WTC11 (cell line): ENCODE measurements at regions not wholly inside any gene's neighbourhood (a gene's known extent, or its start where the extent isn't known, plus 50 kb on each side); places are given as distances from the start of the nearest gene placed in this dataset.

Source experiments
- ATAC-seq: fragments of 200-7000 bp; cut with Tn5 transposase; 2 replicates; pipeline ENCODE4 v1.10.0; 2021; ENCODE audit warnings: mild to moderate bottlenecking, moderate library complexity
- CTCF ChIA-PET: fragments of 300-600 bp; sonication (Branson Sonifier 250); formaldehyde crosslinking; loops from one replicate; lab custom pipeline; 2021; ENCODE audit warnings: antibody characterized with exemption; lab: Charles Lee
- POLR2A ChIA-PET: fragments of 350-600 bp; sonication (Branson Sonifier 250); formaldehyde crosslinking; loops from one replicate; lab custom pipeline; 2021; ENCODE audit warnings: antibody characterized with exemption; lab: Charles Lee
- DNase-seq: peaks from one replicate; pipeline ENCODE4 v3.0.0; 2021; ENCODE audit warnings: low spot score
- H3K27ac Mint-ChIP-seq: 2 replicates; pipeline ENCODE4 v1.8.0; 2021; ENCODE audit warnings: mixed read lengths
- H3K27me3 Mint-ChIP-seq: 2 replicates; pipeline ENCODE4 v1.8.0; 2021; ENCODE audit warnings: low read depth, mild to moderate bottlenecking, moderate library complexity, mixed read lengths
- H3K36me3 Mint-ChIP-seq: 2 replicates; pipeline ENCODE4 v1.8.0; 2021; ENCODE audit warnings: mixed read lengths
- H3K4me1 Mint-ChIP-seq: 2 replicates; pipeline ENCODE4 v1.8.0; 2022; ENCODE audit warnings: mixed read lengths
- H3K4me3 Mint-ChIP-seq: 2 replicates; pipeline ENCODE4 v1.8.0; 2021; ENCODE audit warnings: mild to moderate bottlenecking, moderate library complexity, mixed read lengths
- H3K9me3 Mint-ChIP-seq: 2 replicates; pipeline ENCODE4 v1.8.0; 2021; ENCODE audit warnings: mixed read lengths
- ATF3 ChIP-seq: sonication (generic); formaldehyde crosslinking; conservative IDR thresholded peaks from 2 replicates; pipeline ENCODE4 v1.8.1; 2022; ENCODE audit warnings: mild to moderate bottlenecking, missing genetic modification reagents
- CBFB ChIP-seq: sonication (generic); formaldehyde crosslinking; IDR thresholded peaks from 2 replicates; pipeline ENCODE4 v1.8.1; 2022; ENCODE audit warnings: mild to moderate bottlenecking, low read depth, missing genetic modification reagents
- FOXJ3 ChIP-seq: sonication (generic); formaldehyde crosslinking; IDR thresholded peaks from 2 replicates; pipeline ENCODE4 v1.9.0; 2021; ENCODE audit warnings: missing genetic modification reagents, mild to moderate bottlenecking, borderline replicate concordance
- FOXK1 ChIP-seq: sonication (generic); formaldehyde crosslinking; IDR thresholded peaks from 2 replicates; pipeline ENCODE4 v1.8.0; 2022; ENCODE audit warnings: mild to moderate bottlenecking, moderate library complexity, missing genetic modification reagents
- FOXP1 ChIP-seq: sonication (generic); formaldehyde crosslinking; IDR thresholded peaks from 2 replicates; pipeline ENCODE4 v1.8.0; 2022; ENCODE audit warnings: missing genetic modification reagents, mild to moderate bottlenecking, moderate library complexity, borderline replicate concordance
- GTF2I ChIP-seq: fragments of 250-450 bp; sonication (Bioruptor Pico); conservative IDR thresholded peaks from 2 replicates; pipeline ENCODE4 v1.4.0; 2021; ENCODE audit warnings: mild to moderate bottlenecking
- JUN ChIP-seq: sonication (generic); formaldehyde crosslinking; IDR thresholded peaks from 2 replicates; pipeline ENCODE4 v1.8.0; 2023; ENCODE audit warnings: mild to moderate bottlenecking, missing genetic modification reagents
- MYBL2 ChIP-seq: sonication (generic); formaldehyde crosslinking; IDR thresholded peaks from 2 replicates; pipeline ENCODE4 v1.8.1; 2023; ENCODE audit warnings: mild to moderate bottlenecking, moderate library complexity, missing genetic modification reagents
- OVOL2 ChIP-seq: fragments of 250-450 bp; sonication (Bioruptor Pico); IDR thresholded peaks from 2 replicates; pipeline ENCODE4 v1.9.0; 2021; ENCODE audit warnings: mild to moderate bottlenecking, borderline replicate concordance
- TEAD1 ChIP-seq: sonication (generic); formaldehyde crosslinking; IDR thresholded peaks from 2 replicates; pipeline ENCODE4 v1.8.0; 2022; ENCODE audit warnings: mild to moderate bottlenecking, missing genetic modification reagents
- TP53 ChIP-seq: sonication (generic); formaldehyde crosslinking; IDR thresholded peaks from 2 replicates; pipeline ENCODE4 v1.8.1; 2023; ENCODE audit warnings: mild to moderate bottlenecking, missing genetic modification reagents
- ZNF317 ChIP-seq: sonication (generic); formaldehyde crosslinking; IDR thresholded peaks from 2 replicates; pipeline ENCODE4 v1.8.1; 2023; ENCODE audit warnings: low read depth, mild to moderate bottlenecking, moderate library complexity, missing genetic modification reagents, borderline replicate concordance
- TF ChIP-seq, protein P1 (sequence below): sonication (generic); formaldehyde crosslinking; IDR thresholded peaks from 2 replicates; pipeline ENCODE4 v1.8.0; 2023; ENCODE audit warnings: mild to moderate bottlenecking, missing genetic modification reagents
- TF ChIP-seq, protein P2 (sequence below): fragments of 250-450 bp; sonication (Bioruptor Pico); IDR thresholded peaks from 2 replicates; pipeline ENCODE4 v1.9.0; 2021; ENCODE audit warnings: mild to moderate bottlenecking
- TF ChIP-seq, protein P3 (sequence below): fragments of 250-450 bp; sonication (Bioruptor Pico); conservative IDR thresholded peaks from 2 replicates; pipeline ENCODE4 v1.9.0; 2021; ENCODE audit warnings: mild to moderate bottlenecking
- TF ChIP-seq, protein P4 (sequence below): fragments of 250-450 bp; sonication (Bioruptor Pico); IDR thresholded peaks from 2 replicates; pipeline ENCODE4 v1.8.0; 2021; ENCODE audit warnings: mild to moderate bottlenecking
- TF ChIP-seq, protein P5 (sequence below): fragments of 250-450 bp; sonication (Bioruptor Pico); IDR thresholded peaks from 2 replicates; pipeline ENCODE4 v1.9.0; 2021; ENCODE audit warnings: mild to moderate bottlenecking, borderline replicate concordance
- TF ChIP-seq, protein P6 (sequence below): fragments of 250-450 bp; sonication (Bioruptor Pico); IDR thresholded peaks from 2 replicates; pipeline ENCODE4 v2.1.2; 2022; ENCODE audit warnings: mild to moderate bottlenecking, moderate library complexity

GRCh38 chr5:56751572-56752313, 63.6 kb upstream of the MAP3K1 start:
- Mint-ChIP-seq H3K9me3 (peaks cover 25% of the 10 kb centered on the region), H3K27ac (no peak overlapping the region), H3K36me3 (peaks cover 9% of the 10 kb centered on the region), H3K27me3 (peaks cover 3% of the 10 kb centered on the region; the same call in 1 of the 2 replicates), H3K4me1 (no peaks in the 10 kb centered on the region), H3K4me3 (no peak overlapping the region)
- ATAC-seq: no peak
- CTCF ChIA-PET: no interaction called here
- DNase-seq: no peak
- TF ChIP-seq, protein P1, sequence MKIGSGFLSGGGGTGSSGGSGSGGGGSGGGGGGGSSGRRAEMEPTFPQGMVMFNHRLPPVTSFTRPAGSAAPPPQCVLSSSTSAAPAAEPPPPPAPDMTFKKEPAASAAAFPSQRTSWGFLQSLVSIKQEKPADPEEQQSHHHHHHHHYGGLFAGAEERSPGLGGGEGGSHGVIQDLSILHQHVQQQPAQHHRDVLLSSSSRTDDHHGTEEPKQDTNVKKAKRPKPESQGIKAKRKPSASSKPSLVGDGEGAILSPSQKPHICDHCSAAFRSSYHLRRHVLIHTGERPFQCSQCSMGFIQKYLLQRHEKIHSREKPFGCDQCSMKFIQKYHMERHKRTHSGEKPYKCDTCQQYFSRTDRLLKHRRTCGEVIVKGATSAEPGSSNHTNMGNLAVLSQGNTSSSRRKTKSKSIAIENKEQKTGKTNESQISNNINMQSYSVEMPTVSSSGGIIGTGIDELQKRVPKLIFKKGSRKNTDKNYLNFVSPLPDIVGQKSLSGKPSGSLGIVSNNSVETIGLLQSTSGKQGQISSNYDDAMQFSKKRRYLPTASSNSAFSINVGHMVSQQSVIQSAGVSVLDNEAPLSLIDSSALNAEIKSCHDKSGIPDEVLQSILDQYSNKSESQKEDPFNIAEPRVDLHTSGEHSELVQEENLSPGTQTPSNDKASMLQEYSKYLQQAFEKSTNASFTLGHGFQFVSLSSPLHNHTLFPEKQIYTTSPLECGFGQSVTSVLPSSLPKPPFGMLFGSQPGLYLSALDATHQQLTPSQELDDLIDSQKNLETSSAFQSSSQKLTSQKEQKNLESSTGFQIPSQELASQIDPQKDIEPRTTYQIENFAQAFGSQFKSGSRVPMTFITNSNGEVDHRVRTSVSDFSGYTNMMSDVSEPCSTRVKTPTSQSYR (CRISPR knock-in tag): no peak
- TF ChIP-seq, protein P2, sequence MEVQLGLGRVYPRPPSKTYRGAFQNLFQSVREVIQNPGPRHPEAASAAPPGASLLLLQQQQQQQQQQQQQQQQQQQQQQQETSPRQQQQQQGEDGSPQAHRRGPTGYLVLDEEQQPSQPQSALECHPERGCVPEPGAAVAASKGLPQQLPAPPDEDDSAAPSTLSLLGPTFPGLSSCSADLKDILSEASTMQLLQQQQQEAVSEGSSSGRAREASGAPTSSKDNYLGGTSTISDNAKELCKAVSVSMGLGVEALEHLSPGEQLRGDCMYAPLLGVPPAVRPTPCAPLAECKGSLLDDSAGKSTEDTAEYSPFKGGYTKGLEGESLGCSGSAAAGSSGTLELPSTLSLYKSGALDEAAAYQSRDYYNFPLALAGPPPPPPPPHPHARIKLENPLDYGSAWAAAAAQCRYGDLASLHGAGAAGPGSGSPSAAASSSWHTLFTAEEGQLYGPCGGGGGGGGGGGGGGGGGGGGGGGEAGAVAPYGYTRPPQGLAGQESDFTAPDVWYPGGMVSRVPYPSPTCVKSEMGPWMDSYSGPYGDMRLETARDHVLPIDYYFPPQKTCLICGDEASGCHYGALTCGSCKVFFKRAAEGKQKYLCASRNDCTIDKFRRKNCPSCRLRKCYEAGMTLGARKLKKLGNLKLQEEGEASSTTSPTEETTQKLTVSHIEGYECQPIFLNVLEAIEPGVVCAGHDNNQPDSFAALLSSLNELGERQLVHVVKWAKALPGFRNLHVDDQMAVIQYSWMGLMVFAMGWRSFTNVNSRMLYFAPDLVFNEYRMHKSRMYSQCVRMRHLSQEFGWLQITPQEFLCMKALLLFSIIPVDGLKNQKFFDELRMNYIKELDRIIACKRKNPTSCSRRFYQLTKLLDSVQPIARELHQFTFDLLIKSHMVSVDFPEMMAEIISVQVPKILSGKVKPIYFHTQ (CRISPR knock-in tag): no peak
- no peak for TF ChIP-seq FOXJ3 (CRISPR knock-in tag)
- TF ChIP-seq, protein P3, sequence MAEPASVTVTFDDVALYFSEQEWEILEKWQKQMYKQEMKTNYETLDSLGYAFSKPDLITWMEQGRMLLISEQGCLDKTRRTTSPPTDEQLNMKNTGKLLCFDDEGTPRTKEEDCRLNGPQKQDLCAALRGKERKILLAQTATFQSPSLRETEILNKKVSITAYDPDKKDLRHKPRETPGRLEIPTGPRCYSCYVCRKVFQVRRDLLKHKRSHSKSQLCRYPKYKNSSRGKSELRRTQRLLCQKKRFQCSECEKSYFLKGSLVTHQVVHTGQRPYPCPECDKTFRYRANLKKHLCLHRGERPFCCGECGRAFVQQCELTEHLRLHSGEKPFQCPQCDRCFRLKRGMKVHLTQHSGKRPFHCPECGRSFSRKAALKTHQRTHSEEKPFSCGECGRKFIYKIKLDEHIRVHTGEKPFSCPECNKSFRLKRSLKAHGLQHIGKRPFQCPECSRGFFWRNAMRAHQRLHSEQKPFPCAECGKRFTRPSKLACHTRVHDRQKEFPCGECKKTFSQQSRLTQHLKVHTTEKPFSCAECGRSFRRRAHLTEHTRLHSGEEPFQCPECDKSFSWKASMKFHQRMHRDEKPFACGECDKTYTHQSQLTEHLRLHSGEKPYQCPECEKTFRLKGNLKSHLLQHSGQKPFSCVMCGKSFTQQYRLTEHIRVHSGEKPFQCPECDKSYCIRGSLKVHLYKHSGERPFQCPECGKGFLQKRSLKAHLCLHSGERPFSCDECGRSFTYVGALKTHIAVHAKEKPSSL (CRISPR knock-in tag): no peak
- no peak for TF ChIP-seq ATF3
- no peak for TF ChIP-seq FOXP1 (CRISPR knock-in tag)
- TF ChIP-seq, protein P4, sequence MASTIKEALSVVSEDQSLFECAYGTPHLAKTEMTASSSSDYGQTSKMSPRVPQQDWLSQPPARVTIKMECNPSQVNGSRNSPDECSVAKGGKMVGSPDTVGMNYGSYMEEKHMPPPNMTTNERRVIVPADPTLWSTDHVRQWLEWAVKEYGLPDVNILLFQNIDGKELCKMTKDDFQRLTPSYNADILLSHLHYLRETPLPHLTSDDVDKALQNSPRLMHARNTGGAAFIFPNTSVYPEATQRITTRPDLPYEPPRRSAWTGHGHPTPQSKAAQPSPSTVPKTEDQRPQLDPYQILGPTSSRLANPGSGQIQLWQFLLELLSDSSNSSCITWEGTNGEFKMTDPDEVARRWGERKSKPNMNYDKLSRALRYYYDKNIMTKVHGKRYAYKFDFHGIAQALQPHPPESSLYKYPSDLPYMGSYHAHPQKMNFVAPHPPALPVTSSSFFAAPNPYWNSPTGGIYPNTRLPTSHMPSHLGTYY (CRISPR knock-in tag): no peak
- TF ChIP-seq ZNF317 (CRISPR knock-in tag): no peak
- POLR2A ChIA-PET: no interaction called here

GRCh38 chr5:56749842-56750241, 65.5 kb upstream of the MAP3K1 start:
- POLR2A ChIA-PET: no interaction called here
- TF ChIP-seq CBFB (CRISPR knock-in tag) (no peak), TP53 (CRISPR knock-in tag) (no peak), OVOL2 (CRISPR knock-in tag) (no peak), FOXK1 (CRISPR knock-in tag) (no peak), TEAD1 (CRISPR knock-in tag) (no peak), GTF2I (no peak), JUN (no peak), MYBL2 (CRISPR knock-in tag) (no peak)
- TF ChIP-seq, protein P5, sequence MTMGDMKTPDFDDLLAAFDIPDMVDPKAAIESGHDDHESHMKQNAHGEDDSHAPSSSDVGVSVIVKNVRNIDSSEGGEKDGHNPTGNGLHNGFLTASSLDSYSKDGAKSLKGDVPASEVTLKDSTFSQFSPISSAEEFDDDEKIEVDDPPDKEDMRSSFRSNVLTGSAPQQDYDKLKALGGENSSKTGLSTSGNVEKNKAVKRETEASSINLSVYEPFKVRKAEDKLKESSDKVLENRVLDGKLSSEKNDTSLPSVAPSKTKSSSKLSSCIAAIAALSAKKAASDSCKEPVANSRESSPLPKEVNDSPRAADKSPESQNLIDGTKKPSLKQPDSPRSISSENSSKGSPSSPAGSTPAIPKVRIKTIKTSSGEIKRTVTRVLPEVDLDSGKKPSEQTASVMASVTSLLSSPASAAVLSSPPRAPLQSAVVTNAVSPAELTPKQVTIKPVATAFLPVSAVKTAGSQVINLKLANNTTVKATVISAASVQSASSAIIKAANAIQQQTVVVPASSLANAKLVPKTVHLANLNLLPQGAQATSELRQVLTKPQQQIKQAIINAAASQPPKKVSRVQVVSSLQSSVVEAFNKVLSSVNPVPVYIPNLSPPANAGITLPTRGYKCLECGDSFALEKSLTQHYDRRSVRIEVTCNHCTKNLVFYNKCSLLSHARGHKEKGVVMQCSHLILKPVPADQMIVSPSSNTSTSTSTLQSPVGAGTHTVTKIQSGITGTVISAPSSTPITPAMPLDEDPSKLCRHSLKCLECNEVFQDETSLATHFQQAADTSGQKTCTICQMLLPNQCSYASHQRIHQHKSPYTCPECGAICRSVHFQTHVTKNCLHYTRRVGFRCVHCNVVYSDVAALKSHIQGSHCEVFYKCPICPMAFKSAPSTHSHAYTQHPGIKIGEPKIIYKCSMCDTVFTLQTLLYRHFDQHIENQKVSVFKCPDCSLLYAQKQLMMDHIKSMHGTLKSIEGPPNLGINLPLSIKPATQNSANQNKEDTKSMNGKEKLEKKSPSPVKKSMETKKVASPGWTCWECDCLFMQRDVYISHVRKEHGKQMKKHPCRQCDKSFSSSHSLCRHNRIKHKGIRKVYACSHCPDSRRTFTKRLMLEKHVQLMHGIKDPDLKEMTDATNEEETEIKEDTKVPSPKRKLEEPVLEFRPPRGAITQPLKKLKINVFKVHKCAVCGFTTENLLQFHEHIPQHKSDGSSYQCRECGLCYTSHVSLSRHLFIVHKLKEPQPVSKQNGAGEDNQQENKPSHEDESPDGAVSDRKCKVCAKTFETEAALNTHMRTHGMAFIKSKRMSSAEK (CRISPR knock-in tag): no peak
- TF ChIP-seq, protein P6, sequence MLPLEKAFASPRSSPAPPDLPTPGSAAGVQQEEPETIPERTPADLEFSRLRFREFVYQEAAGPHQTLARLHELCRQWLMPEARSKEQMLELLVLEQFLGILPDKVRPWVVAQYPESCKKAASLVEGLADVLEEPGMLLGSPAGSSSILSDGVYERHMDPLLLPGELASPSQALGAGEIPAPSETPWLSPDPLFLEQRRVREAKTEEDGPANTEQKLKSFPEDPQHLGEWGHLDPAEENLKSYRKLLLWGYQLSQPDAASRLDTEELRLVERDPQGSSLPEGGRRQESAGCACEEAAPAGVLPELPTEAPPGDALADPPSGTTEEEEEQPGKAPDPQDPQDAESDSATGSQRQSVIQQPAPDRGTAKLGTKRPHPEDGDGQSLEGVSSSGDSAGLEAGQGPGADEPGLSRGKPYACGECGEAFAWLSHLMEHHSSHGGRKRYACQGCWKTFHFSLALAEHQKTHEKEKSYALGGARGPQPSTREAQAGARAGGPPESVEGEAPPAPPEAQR (CRISPR knock-in tag): no peak

More at GRCh38 chr5:56749842-56750241, 65.5 kb upstream of the MAP3K1 start:
- Mint-ChIP-seq H3K9me3 (peaks cover 25% of the 10 kb centered on the region), H3K36me3 (peaks cover 9% of the 10 kb centered on the region), H3K4me1 (no peaks in the 10 kb centered on the region), H3K27me3 (peaks cover 3% of the 10 kb centered on the region; the same call in 1 of the 2 replicates), H3K27ac (no peak overlapping the region), H3K4me3 (no peak overlapping the region)
- DNase-seq (no peak), ATAC-seq (no peak)
- CTCF ChIA-PET: no interaction called here
